ENCODE measurements at regions not wholly inside any gene's neighbourhood (a gene's known extent, or its start where the extent isn't known, plus 50 kb on each side); places are given as distances from the start of the nearest gene placed in this dataset.
"Not testable (repeated sequence)": the region's sequence is repeated elsewhere in the genome, so short reads cannot be mapped to it uniquely, and the experiment has no call there.

DNA sequence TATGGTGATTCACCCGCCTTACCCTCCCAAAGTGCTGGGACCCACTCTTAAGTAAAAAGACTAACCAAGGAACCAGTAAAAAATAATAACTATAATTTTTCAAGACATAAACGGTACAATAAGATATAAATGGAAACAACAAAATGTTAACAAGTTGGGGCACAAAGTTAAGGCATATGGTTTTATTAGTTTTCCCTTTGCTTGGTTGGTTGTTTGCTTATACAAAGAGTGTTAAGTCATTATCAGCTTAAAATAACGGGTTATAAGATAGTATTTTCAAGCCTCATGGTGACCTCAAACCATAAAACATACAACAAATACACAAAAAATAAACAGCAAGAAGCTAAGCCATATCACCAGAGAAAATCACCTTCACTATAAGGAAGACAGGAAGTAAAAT, 406.1 kb downstream of the SEC23A start:
- FAIRE-seq = no peak

DNA sequence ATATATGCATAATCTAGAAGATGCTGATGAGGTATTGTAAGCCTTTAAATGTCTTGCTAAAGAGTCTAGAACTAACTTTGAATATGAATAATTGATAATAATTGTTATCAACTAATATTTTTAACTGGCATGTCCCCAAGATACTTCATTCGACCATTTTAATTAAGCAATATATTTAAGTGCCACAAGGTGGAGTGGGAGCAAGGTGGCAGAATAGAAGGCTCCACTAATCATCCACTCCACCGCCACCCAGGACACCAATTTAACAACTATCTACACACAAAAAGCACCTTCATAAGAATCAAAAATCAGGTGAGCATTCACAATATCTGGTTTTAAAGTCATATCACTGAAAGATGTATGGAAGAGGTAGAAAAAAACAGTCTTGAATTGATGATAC, 409.6 kb downstream of the SEC23A start:
- FAIRE-seq = no peak

DNA sequence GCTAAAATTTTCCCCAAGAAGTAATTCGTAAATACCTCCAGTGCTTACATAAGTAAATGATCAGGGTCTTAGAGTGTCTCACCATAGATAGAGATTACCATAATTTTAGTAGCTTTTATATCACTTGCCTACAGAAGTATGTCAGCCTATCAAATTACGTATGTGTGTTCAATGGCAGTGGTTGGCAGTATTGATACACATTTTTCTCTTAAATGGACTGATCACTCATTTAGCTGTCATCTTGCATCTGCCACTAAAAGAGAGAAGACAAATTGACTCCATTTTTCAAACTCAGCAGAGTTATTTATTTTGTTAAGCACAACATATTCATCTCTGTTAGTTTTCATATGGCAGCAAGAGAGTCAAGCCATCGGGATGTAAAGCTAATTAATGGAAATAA, 413.1 kb upstream of the CLEC14A start:
- no peak for FAIRE-seq

DNA sequence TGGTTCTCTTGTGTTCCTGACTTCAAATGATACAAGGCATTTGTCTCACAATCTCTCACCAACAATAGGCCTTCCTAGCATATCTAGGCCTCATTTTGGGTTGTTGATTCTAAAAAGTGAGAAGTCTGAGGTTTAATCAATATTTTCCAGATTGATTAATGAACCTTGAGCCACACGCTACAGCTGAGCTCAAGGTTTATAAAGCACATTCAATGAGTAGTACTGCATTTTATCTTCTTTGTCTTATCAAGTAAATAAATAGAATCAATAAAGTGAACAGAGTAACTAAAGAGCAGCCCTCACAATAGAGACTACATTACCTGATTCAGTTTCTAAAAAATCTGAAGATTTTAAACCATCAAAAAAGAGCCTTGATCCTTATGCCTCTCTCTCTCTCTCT, 407.5 kb upstream of the CLEC14A start:
- FAIRE-seq = no peak

DNA sequence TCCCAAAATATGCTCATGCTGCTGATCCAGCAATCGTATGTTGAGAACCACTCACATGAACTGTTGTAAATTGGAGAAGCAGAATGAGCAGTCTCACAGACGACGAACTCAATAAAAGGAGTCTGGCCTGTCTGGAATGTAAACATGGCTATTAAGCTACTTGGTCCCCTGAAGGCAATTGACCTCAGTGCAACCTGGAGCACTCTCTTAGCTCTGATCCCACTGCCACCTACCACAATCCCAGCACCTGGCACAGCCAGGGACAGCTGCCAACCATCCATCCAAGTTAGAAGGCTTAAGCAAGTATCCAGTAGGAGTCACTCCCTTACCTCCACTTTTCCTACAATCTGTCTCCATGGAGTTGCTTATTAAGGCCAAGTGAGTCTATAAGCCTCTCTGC, 406.9 kb upstream of the CLEC14A start:
- no peak for FAIRE-seq

DNA sequence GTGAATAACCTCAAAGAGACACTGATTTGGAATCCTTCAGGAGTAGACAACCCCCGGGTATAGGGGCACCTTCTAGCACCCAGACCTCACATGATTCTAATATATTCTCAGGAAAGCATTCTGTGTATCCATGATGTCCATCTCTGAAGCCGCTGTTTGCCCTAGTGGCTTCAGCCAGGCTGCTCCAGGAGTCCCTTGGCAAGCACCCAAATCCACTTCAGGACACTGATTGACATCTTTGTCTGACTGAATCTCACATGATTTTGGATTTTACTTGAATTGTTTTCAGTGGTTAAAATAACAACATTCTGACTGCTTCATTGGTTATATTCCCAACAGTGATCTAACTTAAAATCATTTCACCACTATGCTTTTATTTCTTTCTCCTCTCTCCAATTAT, 390.5 kb upstream of the CLEC14A start:
- no peak for FAIRE-seq

DNA sequence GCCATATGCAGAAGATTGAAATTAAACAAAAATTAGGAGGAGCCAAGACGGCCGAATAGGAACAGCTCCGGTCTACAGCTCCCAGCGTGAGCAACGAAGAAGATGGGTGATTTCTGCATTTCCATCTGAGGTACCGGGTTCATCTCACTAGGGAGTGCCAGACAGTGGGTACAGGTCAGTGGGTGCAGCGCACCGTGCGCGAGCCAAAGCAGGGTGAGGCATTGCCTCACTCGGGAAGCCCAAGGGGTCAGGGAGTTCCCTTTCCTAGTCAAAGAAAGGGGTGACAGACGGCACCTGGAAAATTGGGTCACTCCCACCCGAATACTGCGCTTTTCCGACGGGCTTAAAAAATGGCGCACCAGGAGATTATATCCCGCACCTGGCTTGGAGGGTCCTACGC, 379.0 kb upstream of the CLEC14A start:
- FAIRE-seq = not testable (repeated sequence)

DNA sequence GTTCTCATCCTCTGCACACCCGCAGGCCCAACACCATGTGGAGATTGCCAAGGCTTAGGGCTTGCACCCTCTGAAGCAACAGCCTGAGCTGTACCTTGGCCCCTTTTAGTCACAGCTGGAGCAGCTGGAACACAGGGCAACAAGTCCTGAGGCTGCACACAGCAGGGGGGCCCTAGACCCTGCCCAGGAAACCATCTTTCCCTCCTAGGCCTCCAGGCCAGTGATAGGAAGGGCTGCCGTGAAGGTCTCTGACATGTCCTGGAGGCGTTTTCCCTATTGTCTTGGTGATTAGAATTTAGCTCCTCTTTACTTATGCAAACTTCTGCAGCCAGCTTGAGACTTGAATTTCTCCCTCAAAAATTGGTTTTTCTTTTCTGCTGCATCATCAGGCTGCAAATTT, 373.5 kb upstream of the CLEC14A start:
- no peak for FAIRE-seq

DNA sequence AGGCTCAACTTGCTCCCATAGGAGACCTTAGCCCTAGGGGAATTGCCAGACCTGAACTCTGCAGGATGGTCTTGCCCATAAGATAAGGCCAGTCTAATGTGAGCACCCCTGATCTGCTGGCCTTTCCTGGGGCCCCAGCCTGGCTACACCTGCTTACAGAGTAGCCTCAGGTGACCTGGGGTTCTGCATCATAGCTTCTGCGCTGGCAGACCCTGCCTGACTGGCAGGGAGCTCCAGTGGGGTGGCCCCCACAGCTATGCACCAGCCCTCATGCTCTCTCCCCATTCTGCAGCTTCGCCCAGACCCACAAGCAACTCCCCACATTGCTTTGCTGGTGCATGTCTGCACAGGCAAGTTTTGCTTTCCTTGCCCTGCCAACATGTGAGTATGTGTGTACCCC, 371.3 kb upstream of the CLEC14A start:
- no peak for FAIRE-seq

DNA sequence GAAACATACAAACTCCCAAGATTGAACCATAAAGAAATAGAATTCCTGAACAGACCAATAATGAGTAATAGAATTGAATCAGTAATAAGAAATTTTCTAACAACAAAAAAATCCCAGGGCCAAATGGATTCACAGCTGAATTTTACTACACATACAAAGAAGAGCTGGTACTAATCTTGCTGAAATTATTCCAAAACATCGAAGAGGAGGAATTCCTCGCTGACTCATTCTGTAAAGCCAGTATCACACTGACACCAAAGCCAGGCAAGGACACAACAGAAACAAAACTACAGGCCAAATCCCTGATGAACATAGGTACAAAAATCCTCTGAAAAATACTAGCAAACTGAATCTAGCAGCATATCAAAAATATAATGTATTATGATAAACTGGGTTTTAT, 367.8 kb upstream of the CLEC14A start:
- no peak for FAIRE-seq

DNA sequence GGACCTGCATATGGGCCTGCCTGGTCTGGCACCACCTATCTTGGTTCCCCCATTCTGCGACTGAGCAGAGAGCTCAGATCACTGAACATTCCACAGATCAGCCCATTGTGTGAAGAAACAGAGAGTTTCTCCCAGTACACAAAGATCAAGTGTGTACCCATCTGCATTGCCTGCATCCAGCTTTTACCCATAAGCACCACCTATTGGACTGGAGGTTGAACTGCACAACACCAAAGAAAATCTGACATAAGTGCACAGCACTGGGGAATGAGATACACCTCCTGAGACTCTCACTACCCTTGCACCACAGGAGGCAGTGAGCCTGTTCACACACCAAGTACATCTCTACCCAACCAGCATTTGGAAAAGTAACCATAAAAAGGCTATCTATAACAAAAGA, 362.6 kb upstream of the CLEC14A start:
- FAIRE-seq = no peak

DNA sequence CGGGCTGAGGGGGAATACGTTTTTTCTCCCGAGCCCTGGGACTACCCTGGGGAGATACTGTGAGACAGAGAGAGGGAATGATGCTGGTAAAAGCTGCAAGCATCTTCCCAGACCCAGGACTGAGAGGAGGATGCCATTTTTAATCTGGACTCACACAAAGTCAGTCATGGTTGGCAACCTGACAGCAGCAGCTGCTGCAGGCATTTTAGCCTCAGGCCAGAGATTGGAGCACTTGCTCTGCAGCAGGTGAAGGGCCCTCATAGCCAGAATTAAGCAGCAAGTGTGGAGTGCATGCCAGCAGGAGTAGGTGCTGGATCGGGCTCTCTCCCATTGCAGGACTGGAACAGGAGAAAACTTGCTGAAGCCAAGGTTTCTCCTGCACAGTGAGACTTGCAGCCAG, 361.1 kb upstream of the CLEC14A start:
- FAIRE-seq = no peak

DNA sequence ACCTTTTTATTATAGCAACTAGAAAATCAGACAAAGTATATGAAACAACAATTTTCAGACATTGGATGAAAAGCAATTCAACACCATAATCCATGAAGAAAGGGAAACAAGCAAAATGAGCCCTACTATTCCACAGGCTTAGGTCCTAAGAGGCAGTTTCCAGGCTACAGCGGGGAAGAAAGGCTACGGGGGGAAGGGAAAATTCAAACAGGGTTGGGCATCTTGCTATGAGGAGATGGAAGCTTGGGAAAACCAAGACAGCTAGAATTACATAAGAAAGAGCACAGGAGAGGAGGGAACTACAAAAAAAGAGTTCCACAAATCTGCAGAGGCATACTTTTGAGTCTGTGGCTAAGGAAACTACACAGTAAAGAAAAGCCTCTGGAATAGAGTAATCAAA, 356.0 kb upstream of the CLEC14A start:
- FAIRE-seq = no peak

DNA sequence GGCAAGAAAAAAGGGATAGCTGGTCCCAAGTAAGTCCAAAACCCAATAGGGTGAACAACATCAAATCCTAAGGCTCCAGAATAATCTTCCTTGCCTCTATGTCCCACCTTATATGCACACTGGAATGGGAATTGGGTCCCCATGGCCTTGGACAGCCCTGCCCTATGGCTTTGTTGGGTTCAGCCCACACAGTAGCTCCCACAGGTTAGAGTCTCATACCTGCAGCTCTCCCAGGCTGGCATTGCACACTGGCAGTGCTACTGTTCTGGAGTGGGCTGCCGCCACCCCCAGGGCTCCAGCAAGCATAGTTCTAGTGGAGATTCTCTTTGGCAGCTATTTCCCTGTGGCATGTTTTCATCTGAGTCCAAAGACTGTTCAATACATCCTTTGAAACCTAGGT, 352.4 kb upstream of the CLEC14A start:
- no peak for FAIRE-seq

DNA sequence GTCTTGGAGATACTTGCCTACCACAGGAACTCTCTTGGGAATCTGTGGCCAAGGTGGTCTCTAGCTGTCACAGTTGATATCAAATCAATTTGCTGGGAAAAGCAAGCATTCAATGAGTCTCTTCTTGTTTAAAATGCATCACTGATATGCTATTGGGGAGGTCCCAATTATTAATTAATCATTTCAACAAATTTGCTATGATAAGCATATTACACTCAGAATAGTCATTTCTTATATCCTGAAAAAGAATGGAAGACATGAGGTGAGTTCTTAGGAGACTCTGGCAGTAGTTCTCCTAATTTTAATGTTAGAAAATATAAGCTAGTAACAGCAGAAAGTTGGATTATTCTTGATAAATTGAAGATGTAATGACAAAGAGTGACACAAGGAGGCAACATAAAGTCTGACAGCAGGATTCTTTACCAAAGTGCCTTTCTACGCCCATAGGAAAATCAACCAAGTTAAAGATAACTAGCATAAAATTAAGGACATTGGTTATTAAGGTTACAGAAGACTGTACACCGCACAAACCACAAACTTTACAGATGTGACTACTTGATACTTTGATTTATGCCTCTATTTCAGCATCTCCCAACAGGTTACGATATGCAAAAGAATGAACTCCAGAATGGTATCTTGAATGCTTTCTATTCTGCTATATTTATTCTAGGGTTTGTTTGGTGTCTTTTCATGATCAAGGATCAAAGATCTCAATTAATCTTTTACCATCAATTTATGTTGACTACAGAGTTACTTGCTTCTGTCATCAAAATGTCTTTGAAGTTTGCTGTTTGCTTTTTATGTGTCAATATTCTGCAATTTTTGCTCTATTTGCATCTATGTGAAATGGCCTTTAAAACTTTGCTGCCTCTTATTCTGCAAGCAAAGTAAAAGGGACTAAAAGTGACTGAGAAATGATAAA, 349.6 kb upstream of the CLEC14A start:
- peak; percentile 5 for FAIRE-seq

DNA sequence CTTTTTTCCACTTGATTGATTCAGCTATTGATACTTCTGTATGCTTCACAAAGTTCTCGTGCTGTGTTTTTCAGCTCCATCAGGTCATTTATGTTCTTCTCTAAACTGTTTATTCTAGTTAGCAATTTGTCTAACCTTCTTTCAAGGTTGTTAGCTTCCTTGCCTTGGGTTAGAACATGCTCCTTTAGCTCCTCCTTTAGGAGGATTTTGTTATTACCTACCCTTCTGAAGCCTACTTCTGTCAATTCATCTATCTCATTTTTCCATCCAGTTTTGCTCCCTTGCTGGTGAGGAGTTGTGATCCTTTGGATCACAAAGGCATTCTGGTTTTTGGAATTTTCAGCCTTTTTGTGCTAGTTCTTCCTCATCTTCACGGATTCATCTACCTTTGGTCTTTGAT, 344.7 kb upstream of the CLEC14A start:
- FAIRE-seq = not testable (repeated sequence)

DNA sequence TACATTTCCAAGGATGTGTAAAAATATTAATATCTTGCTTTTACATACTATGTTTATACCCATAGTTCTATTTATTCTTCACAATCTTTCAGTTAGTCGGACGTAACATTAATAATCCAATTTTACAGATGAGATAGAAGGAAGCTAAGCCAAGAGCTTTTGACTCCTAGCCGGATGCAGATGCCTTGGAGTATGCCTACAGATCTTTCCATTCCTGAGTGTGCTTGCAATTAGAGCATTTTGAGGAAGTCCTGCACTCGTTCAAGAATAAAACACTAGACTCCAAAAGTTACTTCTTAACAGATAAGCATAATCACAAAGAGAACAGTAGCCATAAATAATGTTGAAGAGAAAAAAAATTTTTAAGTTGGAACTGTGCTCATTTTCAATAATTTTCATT, 337.6 kb upstream of the CLEC14A start:
- FAIRE-seq = no peak

DNA sequence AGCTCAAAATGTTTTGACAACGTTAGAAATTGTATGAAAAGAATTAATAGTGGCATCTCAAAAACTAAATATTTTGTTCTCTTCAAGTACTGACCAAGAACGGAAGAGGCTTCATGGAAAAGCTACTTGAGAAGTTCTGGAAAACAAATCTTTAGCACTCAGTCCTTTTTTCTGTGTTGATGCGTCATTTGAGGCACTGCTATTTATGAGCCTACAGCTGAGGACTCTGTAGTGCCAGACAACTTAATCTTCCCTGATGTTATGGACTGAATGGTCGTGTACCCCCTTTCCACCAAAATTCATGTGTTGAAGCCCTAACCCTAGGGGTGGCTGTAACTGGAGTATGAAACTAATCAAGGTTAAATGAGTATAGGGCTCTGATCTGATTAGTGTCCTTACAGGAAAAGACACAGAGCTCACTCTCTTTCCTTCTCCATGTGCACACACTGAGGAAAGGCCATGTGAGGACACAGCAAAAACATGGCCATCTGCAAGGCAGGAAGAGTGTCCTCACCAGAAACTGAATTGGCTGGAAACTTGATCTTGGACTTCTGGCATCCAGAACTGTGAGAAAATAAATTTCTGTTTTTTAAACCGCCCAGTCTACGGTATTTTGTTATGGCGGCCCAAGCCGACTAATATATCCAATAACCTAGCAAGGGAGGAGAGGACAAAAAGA, 337.0 kb upstream of the CLEC14A start:
- FAIRE-seq = no peak

DNA sequence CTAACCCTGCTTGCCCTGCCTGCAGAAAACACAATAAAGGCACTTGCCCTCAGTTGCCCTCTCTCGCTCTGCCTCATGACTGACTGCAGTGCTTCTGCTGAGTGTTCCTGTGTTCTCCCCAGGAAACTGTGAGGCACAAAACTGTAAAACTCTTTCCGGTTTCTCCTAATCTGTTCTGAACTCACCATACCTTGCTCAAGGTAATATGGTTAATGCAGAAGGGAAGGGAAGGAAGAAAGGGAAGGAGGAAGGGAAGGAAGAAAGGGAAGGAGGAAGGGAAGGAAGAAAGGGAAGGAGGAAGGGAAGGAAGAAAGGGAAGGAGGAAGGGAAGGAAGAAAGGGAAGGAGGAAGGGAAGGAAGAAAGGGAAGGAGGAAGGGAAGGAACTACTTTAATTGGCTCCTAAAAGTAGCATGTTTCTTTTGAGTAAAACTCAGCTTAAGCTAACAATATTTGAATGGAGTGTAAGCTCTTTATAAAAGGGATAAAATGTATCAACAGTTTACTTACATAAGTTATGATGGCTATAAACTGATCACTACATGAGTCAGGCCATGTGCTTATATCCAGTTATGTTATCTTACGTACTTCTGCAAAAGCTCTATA, 334.0 kb upstream of the CLEC14A start:
- no peak for FAIRE-seq

DNA sequence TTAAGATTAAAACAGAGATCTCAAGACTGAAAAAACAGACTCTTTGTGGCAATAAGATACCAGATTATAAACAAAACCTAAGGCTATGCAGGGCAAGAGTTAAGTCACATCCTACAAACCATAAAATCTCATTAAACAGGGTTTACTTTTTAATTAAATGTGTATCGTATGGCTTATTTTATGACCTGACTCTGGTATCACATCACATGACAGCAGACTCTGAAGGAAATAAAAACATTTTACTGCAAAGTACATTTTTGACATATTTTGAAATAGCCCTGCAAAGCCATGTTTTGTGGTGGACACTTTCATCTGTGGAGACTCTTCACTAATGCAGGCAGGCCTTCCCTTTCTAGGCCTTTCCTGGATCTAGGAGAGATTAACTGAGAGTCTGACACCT, 327.6 kb upstream of the CLEC14A start:
- no peak for FAIRE-seq

DNA sequence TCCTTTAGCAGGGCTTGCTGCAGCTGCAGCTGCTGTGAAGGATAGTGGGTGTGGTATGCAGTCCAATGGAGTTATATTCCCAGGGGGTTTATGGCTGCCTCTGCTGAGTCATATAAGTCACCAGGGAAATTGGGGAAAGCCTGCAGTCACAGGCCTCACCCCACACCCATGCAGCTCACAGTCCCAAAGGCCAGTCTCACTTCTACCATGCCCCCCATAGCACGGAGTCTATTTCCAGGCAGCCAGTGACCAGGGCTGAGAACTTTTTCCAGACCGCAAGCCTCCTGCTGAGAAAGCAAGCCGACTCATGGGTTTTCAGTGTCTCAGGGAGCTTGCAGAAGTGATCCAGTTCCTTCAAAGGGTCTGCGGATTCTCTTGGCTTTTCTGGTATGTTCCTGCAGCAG, 322.4 kb upstream of the CLEC14A start:
- no peak for FAIRE-seq

DNA sequence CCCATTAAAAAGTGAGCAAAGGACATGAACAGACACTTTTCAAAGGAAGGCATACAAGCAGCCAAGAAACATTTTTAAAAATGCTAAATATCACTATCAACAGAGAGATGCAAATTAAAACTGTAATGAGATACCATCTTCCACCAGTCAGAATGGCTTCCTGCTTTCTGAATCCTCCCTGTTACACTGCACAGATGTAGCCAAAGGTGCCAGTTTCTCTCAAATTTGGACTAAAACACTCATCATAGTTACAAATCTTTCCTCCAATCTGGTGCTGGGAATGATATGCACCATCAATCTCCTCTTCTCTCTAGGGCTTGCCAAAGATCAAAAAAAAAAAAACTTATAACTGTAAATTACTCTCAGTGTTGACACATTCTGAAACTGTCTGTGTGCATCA, 311.8 kb upstream of the CLEC14A start:
- FAIRE-seq = no peak

DNA sequence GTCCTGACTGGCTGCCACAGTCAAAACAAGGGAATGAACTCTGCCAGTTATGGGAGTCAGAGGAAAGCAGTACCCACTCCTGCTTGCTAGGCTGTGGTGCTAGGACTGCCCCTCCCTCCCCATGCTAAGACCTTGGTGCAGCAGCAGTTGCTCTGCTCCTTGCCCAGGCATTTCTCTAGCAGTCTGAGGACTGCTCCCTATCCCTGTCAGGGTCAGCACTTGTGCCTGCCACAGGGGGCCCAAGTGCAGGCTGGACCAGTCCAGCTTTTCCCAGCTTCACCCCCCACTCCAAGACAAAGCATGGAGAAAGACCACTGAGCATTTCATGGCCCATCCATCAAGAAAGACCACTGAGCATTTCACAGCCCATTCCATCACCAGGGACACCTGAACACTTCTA, 305.8 kb upstream of the CLEC14A start:
- FAIRE-seq = no peak

DNA sequence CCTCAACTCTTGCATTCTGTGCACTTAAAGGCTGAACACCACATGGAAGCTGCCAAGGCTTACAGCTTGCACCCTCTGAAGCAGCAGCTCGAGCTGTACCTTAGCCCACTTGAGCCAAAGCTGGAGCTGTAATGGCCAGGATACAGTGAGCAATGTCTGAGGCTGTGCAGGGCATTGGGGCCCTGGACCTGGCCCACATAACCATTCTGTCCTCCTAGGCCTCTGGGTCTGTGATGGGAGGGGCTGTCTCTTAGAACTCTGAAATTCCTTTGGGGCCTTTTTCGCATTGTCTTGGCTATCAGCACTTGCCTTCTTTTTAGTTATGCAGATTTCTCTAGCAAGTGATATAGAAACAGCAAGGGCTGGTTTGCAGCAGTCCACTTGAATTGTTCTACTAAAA, 303.8 kb upstream of the CLEC14A start:
- FAIRE-seq = no peak

Data from islet of Langerhans (tissue), 1 donor.